ENCODE measurements at regions not wholly inside any gene's neighbourhood (a gene's known extent, or its start where the extent isn't known, plus 50 kb on each side); places are given as distances from the start of the nearest gene placed in this dataset.

- DNase-seq: no peak
Measured at GRCh38 chr3:31448882-31449243, 83.9 kb upstream of the STT3B start.

DNA sequence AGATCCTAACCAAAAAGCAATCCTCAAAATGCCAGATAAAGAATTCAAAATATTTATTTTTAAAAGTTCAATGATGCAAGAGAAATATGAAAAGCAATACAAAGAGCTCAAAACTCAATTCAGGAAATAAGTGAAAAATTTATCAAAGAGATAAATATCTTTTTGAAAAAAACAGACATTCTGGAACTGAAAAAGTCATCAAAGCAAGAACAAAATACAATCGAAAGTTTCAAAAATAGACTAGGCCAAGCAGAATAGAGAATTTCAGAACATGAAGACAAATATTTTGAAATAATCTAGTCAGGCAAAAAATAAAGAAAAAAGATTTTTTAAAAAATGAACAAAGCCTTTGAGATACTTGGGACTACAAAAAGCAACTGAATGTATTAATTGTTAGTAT lies 83.4 kb upstream of the STT3B start:
- no peak for DNase-seq

- DNase-seq: no peak
Measured at GRCh38 chr3:31450345-31450744, 82.4 kb upstream of the STT3B start.

- DNase-seq: no peak
Measured at GRCh38 chr3:31452495-31453106, 80.1 kb upstream of the STT3B start.

- no peak for DNase-seq
Measured at GRCh38 chr3:31453430-31453829, 79.3 kb upstream of the STT3B start.

DNA sequence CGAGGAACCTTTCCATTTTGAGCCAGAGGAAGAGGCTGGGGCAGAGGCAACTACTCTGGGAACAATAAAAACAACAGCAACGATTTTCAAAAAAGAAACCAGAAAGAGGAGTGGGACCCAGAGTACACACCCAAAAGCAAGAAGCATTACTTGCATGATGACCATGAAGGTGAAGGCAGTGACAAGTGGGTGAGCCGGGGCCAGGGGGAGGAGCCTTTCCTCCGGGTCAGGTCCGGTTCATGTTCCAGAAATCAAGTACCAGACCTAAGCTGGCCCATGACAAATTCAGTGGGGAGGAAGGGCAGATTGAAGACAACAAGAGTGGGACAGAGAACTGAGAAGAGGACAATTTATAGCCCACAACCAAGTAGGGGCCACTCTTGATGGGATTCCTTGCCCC lies 77.2 kb upstream of the STT3B start:
- no peak for DNase-seq

- DNase-seq: no peak
Measured at GRCh38 chr3:31456373-31456772, 76.4 kb upstream of the STT3B start.

DNA sequence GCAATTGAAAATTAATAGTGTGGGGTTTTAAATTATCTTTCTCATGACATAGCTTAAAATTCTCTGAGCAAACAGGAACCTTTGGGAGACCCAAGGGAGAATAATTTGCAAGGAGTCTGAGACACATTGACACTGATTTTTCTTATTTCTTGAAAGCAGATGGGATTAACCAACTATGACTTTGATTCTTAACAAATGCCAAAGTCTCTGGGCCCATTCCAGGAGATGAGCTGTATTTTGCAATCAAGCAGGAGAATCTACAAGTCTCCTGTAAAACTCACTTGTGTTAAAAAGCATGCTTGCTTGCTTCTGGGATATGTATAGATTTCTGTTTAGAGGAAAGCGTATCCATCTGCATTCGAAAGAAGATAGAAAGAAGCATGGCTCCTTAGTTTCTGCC lies 71.3 kb upstream of the STT3B start:
- no peak for DNase-seq

DNA sequence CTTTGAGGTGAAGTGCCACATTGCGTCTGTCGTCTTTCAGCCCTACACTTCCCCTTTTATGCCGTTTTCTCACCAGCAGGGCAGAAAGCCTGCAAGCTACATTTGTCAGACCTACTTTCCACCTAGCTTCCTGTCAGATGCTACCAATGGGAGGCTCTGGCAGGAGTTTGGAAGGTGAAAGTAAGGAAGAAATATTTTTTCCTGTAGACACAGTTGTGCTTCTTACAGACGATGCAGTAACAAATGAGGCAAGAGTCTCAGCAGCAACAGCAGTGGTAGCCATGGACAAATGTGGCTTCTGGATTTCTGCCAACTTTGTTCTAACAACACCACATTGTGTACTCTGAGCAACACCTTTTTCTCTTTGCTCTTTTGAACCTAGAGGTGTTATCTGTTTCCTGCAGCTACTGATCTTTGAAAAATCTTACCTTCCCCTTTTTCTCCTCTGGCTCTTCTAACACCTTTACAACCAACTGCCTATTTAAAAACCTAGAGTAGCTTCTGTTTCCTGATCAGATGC lies 70.6 kb upstream of the STT3B start:
- DNase-seq: no peak

- no peak for DNase-seq
Measured at GRCh38 chr3:31465999-31466398, 66.7 kb upstream of the STT3B start.

GRCh38 chr3:31466866-31467265 lies 65.9 kb upstream of the STT3B start:
- DNase-seq: no peak

GRCh38 chr3:31468433-31468832 lies 64.3 kb upstream of the STT3B start:
- DNase-seq: no peak

DNA sequence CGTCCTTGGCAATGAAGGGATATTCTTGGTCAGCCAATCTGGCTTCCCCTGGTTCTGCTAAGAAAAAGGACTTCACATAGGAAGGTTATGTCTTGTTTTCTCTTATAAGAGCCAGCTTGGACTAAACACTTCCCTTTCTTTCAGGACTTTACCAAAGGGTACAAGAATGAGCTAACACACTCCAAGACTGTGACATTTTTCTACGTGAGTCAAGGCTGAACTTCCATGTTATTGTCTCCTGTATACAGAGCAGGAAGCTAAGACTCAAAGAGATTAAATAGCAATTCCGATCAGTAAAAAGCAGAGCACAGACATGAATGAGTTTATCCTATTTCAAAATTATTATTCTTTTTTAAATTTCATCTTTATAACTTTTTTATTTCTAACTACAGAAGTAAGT lies 63.3 kb upstream of the STT3B start:
- DNase-seq: no peak

DNA sequence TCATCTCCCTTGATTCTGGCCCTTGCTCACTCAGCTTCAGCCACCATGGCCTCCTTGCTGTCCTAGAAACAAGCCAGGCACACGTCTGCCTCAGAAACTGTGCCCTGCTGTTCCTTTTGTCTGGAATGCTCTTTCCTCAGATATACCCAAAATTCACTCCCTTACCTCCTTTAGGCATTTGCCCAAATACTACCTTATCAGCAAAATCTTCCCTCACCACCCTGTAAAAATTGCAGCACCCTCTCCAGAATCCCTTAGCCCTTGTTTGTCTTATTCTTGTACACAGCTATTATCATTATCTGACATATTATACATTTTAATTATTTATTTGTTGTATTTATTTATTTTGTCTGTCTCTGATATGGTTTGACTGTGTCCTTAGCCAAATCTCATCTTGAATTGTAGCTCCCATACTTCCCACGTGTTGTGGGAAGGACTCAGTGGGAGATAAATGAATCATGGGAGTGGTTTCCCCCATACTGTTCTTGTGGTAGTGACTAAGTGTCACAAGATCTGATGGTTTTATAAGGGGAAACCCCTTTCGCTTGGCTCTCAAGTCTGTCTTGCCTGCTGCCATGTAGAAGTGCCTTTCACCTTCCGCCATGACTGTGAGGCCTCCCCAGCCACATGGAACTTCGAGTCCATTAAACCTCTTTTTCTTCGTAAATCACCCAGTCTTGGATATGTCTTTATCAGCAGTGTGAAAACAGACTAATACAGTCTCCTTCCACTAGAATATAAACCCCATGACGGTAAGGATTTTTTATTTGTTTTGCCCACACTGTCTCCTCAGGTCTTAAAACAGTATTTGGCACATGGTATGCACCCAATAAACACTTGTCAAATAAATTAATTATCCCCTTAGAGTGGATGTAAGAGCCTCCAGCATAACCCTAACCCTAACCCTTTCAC lies 60.0 kb upstream of the STT3B start:
- no peak for DNase-seq

DNA sequence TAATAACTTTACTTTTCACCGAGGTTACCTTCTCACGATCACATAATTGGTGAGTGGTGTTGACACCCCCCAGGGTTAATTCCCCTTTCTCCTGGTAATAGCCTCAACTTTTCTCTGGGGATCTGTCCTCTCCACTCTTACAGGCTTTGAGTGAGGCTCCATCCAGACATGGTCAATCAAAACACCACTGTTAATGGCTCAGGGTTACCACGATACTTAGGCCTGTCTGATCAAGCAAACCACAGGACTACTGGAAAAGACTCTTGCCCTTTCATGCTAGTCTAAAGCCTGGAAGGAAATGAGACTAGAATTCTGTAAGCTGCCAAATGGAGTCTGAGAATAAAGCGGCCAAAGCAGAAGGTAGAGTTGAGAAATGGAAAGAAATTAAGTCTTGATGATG lies 56.5 kb upstream of the STT3B start:
- no peak for DNase-seq

- no peak for DNase-seq
Measured at GRCh38 chr3:31479431-31479830, 53.3 kb upstream of the STT3B start.

DNA sequence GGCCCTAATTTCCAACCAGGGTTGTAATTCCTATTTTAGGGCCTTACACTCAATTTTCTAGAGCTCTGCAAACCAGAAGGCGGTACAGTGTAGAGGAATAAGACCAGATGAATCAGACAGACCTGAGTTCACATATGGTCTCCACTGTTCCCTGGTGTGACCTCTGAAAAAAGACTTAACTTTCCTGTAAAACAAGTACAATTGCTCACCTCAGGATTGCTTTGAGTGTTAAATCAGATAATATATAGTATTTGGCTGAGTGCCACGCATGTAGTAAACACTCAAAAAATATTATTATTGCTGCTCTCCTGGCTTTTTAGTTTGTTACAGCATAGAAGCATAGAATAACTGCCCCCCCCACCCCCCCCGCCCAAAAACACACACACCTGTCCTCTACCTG lies 51.0 kb upstream of the STT3B start:
- DNase-seq: no peak

- no peak for DNase-seq
Measured at GRCh38 chr3:31482493-31483200, 50.1 kb upstream of the STT3B start.

All from amygdala (tissue), 56 donors.